ENCODE measurements at regions not wholly inside any gene's neighbourhood (a gene's known extent, or its start where the extent isn't known, plus 50 kb on each side); places are given as distances from the start of the nearest gene placed in this dataset.

DNA sequence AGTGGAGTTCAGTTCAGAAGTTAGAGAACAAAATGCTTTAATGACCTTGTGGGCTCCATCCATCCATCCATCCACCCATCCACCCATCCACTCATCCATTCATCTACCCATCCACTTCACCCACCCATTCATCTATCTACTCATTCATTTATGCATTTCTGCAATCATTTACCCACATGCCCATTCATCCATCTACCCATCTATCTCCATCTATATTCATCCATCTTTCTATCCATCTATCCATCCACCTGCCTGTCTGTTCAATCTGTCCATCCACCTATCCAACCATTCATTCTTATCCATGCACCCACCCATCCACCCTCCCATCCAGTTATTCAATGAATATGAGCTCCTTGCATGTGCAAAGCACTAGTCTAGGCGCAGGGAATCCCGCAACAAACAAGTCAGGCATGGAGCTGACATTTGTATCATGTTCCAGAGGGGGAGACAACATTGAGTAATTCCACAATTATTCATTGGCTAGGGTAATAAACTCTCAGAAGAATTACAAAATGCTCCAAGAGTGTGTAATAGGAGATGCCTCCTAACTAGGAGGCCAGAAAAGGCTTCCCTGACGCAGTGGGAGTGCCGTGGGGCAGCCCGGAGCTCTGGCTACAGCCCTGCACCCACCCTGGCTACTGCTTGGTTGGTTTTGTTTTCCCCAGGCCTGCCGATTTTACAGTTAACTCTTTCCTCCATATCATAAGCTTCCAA, 211.2 kb downstream of the NXNL2 start:
- TF ChIP-seq, protein P1, sequence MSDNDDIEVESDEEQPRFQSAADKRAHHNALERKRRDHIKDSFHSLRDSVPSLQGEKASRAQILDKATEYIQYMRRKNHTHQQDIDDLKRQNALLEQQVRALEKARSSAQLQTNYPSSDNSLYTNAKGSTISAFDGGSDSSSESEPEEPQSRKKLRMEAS (IDR thresholded peaks at IDR 0.05; ENCODE audit: insufficient read depth, insufficient read length) = no peak
- TF ChIP-seq POLR2AphosphoS5 (IDR thresholded peaks at IDR 0.05; ENCODE audit: insufficient read depth, low read depth, low read length) (no peak), POLR2A (IDR thresholded peaks at IDR 0.05; ENCODE audit: low read depth, low read length) (no peak)
- TF ChIP-seq, protein P2, sequence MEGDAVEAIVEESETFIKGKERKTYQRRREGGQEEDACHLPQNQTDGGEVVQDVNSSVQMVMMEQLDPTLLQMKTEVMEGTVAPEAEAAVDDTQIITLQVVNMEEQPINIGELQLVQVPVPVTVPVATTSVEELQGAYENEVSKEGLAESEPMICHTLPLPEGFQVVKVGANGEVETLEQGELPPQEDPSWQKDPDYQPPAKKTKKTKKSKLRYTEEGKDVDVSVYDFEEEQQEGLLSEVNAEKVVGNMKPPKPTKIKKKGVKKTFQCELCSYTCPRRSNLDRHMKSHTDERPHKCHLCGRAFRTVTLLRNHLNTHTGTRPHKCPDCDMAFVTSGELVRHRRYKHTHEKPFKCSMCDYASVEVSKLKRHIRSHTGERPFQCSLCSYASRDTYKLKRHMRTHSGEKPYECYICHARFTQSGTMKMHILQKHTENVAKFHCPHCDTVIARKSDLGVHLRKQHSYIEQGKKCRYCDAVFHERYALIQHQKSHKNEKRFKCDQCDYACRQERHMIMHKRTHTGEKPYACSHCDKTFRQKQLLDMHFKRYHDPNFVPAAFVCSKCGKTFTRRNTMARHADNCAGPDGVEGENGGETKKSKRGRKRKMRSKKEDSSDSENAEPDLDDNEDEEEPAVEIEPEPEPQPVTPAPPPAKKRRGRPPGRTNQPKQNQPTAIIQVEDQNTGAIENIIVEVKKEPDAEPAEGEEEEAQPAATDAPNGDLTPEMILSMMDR (IDR thresholded peaks at IDR 0.05; ENCODE audit: extremely low read depth in 1 of 2, insufficient read depth in 1 of 2, low read depth in 1 of 2, low read length in 2 of 2) = no peak

Measured in endothelial cell of umbilical vein (primary cell).